HL-60 (cell line): ENCODE measurements at regions not wholly inside any gene's neighbourhood (a gene's known extent, or its start where the extent isn't known, plus 50 kb on each side); places are given as distances from the start of the nearest gene placed in this dataset.

Experiments used
- DNase-seq, 2 experiments: peaks; one replicate each; pipeline ENCODE4 v3.0.0-alpha.2; 2010 to 2020; ENCODE audit warnings: low read depth in 1 of 2, low spot score in 1 of 2
- H3K27ac ChIP-seq: fragments of 250-450 bp; sonication (Bioruptor Pico); replicated peaks from 2 replicates; pipeline ENCODE4 v1.5.1; 2020; ENCODE audit warnings: mild to moderate bottlenecking, moderate library complexity
- H3K27me3 ChIP-seq: fragments of 250-450 bp; sonication (Bioruptor Pico); 2 replicates; pipeline ENCODE4 v1.5.1; 2021; ENCODE audit warnings: mild to moderate bottlenecking, moderate library complexity; ENCODE audit not compliant: insufficient read depth, poor library complexity, severe bottlenecking
- H3K4me3 ChIP-seq: replicated peaks from 2 replicates; pipeline ENCODE4 v1.5.1; 2011; ENCODE audit warnings: mild to moderate bottlenecking, control low read depth, low read length; ENCODE audit not compliant: insufficient read depth
- GABPA ChIP-seq: IDR thresholded peaks from 2 replicates; pipeline ENCODE4 v1.6.1; 2012; ENCODE audit warnings: low read depth
- POLR2AphosphoS5 ChIP-seq: IDR thresholded peaks from 2 replicates; pipeline ENCODE4 v1.6.1; 2012; ENCODE audit warnings: low read depth
- SPI1 ChIP-seq: IDR thresholded peaks from 2 replicates; pipeline ENCODE4 v1.6.1; 2012; ENCODE audit warnings: low read depth, mild to moderate bottlenecking, borderline replicate concordance
- TF ChIP-seq, protein P1 (sequence below): IDR thresholded peaks from one replicate; pipeline ENCODE4 v1.5.1; 2011; ENCODE audit warnings: low read length, control low read depth, inconsistent platforms; ENCODE audit not compliant: insufficient read depth
- TF ChIP-seq, protein P2 (sequence below): IDR thresholded peaks from 2 replicates; pipeline ENCODE4 v1.6.1; 2012; ENCODE audit warnings: low read depth; ENCODE audit not compliant: insufficient replicate concordance

DNA sequence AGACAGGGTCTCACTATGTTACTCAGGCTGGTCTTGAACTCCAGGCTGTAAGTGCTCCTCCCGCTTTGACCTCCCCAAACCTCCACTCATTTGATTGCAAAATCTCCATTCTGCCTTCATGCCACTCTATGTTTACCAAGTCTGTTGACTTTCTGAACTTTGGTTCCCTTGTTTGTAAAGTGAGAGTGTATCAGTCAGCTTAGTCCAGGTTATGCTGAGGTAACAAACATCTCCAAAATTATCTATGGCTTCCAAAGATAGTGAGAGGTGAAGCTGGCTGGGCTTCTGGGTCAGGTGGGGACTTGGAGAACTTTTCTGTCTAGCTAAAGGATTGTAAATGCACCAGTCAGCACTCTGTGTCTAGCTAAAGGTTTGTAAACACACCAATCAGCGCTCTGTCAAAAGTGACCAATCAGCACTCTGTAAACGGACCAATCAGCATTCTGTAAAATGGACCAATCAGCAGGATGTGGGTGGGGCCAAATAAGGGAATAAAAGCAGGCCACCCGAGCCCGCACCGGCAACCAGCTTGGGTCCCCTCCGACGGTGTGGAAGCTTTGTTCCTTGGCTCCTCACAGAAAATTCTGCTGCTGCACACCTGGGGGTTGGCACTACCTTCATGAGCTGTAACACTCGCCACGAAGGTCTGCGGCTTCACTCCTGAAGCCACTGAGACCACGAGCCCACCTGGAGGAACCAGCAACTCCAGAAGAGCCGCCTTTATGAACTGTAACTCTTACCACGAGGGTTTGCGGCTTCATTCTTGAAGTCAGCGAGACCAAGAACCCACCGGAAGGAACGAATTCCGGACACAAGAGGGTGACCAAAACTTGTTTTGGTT lies 109.3 kb downstream of the MIAT start:
- Histone ChIP-seq H3K27me3 (no peaks in the 10 kb centered on the region), H3K27ac (no peak overlapping the region), H3K4me3 (no peak overlapping the region)
- no peak for TF ChIP-seq GABPA
- TF ChIP-seq, protein P1, sequence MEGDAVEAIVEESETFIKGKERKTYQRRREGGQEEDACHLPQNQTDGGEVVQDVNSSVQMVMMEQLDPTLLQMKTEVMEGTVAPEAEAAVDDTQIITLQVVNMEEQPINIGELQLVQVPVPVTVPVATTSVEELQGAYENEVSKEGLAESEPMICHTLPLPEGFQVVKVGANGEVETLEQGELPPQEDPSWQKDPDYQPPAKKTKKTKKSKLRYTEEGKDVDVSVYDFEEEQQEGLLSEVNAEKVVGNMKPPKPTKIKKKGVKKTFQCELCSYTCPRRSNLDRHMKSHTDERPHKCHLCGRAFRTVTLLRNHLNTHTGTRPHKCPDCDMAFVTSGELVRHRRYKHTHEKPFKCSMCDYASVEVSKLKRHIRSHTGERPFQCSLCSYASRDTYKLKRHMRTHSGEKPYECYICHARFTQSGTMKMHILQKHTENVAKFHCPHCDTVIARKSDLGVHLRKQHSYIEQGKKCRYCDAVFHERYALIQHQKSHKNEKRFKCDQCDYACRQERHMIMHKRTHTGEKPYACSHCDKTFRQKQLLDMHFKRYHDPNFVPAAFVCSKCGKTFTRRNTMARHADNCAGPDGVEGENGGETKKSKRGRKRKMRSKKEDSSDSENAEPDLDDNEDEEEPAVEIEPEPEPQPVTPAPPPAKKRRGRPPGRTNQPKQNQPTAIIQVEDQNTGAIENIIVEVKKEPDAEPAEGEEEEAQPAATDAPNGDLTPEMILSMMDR: no peak
- no peak for TF ChIP-seq SPI1
- TF ChIP-seq, protein P2, sequence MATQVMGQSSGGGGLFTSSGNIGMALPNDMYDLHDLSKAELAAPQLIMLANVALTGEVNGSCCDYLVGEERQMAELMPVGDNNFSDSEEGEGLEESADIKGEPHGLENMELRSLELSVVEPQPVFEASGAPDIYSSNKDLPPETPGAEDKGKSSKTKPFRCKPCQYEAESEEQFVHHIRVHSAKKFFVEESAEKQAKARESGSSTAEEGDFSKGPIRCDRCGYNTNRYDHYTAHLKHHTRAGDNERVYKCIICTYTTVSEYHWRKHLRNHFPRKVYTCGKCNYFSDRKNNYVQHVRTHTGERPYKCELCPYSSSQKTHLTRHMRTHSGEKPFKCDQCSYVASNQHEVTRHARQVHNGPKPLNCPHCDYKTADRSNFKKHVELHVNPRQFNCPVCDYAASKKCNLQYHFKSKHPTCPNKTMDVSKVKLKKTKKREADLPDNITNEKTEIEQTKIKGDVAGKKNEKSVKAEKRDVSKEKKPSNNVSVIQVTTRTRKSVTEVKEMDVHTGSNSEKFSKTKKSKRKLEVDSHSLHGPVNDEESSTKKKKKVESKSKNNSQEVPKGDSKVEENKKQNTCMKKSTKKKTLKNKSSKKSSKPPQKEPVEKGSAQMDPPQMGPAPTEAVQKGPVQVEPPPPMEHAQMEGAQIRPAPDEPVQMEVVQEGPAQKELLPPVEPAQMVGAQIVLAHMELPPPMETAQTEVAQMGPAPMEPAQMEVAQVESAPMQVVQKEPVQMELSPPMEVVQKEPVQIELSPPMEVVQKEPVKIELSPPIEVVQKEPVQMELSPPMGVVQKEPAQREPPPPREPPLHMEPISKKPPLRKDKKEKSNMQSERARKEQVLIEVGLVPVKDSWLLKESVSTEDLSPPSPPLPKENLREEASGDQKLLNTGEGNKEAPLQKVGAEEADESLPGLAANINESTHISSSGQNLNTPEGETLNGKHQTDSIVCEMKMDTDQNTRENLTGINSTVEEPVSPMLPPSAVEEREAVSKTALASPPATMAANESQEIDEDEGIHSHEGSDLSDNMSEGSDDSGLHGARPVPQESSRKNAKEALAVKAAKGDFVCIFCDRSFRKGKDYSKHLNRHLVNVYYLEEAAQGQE: no peak
- no peak for TF ChIP-seq POLR2AphosphoS5
- no peak for DNase-seq

DNA sequence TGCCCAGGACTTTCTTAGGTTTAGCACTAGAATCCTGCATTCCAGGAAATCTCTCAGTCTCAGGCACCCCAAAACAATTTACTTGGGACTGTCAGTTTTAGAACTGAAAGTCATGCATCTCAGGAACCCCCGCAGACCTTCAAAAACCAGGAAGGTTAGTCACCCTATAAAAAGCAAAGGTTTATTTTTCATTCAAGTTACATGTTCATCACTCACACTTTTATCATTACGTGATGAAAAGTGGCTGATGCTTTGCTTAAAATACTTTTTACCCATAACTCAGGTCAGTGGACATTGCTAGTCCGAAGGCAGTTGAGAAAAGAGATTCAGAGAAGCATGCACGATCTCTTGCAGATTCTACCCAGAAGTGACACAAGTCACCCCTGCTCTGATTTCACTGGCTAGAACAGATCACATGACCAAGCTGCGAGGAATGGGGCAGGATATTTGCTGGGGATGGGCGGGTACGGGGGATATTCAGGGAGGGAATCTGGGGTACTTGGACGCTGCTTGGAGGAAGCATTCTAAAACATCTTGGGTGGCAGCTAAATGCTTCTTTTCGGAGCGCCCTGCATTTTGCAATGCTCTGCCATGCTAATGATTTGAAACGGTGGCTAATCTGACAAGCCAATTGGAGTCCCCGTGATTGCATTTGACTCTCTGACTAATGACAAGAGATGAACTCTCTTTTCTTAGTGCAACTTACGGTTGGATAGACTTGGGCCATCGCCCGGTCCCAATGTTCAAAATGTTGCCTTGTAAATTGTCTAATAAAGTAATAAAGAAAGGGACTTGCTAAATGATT lies 110.2 kb downstream of the MIAT start:
- Histone ChIP-seq H3K27ac (no peak overlapping the region), H3K27me3 (no peaks in the 10 kb centered on the region), H3K4me3 (no peak overlapping the region)
- TF ChIP-seq GABPA: no peak
- TF ChIP-seq, protein P1: no peak
- TF ChIP-seq POLR2AphosphoS5: no peak
- TF ChIP-seq, protein P2: no peak
- TF ChIP-seq SPI1: no peak
- DNase-seq: no peak

DNA sequence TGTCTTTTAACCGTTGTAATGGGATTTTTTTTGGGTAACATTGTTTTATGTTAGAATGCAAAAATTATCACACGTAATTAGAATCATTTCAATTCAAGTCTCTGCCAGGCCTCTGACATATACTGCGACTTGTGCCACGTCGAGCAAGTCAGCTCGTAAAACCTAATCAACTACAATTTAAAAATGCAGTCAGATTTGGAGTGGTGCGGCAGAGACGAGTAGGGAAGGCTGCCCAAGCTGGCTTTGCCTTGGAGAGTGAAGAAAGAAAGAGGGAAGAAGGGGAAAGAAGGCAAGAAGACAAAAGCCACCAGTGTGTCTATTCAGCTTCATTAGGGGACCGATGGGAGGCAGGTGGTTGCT lies 110.7 kb downstream of the MIAT start:
- Histone ChIP-seq H3K27me3 (no peaks in the 10 kb centered on the region), H3K27ac (no peak overlapping the region), H3K4me3 (no peak overlapping the region)
- no peak for DNase-seq
- TF ChIP-seq POLR2AphosphoS5 (no peak), GABPA (no peak), SPI1 (no peak)
- TF ChIP-seq, protein P2: no peak
- TF ChIP-seq, protein P1: no peak
